ENCODE measurements at regions not wholly inside any gene's neighbourhood (a gene's known extent, or its start where the extent isn't known, plus 50 kb on each side); places are given as distances from the start of the nearest gene placed in this dataset.
"Not testable (repeated sequence)": the region's sequence is repeated elsewhere in the genome, so short reads cannot be mapped to it uniquely, and the experiment has no call there.

DNA sequence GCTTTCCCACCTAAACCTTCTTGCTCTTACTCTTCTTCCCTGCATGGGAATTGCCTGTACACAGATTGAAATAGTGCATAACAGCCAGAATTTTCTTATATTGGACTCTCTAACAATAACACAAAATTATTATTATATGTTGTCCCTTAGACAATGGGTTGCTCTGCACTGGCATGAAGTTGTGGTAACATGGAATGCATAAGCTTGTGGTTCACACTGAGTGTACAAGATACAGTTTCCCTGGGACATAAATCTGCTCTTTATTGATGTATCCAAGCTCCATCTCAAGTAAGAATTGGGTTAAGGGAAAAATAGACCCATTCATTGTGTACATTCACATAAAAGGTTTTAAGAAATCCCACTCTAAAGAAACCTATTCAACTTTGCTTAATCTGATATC is 114.4 kb upstream of the NTF3 start:
- ATAC-seq (no peak), DNase-seq (no peak)

DNA sequence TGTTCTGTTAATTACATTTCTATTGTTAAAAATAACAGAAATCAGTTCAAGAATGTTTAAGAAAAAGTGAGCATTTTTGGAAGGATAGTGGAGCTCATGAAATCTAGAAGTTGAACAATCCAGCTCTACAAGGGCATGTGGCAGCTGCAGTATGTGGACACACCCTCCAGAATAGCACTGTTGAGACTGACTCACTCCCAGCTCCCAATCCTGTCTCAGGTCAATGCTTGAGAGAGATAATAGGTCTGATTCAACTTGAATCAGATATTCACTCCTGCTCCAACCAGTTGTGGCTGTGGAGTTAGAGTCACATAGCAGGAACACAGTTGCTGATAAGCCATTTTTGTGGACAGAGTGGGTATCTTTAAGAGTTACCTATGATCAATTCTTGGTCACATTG is 113.0 kb upstream of the NTF3 start:
- DNase-seq, result no peak

DNA sequence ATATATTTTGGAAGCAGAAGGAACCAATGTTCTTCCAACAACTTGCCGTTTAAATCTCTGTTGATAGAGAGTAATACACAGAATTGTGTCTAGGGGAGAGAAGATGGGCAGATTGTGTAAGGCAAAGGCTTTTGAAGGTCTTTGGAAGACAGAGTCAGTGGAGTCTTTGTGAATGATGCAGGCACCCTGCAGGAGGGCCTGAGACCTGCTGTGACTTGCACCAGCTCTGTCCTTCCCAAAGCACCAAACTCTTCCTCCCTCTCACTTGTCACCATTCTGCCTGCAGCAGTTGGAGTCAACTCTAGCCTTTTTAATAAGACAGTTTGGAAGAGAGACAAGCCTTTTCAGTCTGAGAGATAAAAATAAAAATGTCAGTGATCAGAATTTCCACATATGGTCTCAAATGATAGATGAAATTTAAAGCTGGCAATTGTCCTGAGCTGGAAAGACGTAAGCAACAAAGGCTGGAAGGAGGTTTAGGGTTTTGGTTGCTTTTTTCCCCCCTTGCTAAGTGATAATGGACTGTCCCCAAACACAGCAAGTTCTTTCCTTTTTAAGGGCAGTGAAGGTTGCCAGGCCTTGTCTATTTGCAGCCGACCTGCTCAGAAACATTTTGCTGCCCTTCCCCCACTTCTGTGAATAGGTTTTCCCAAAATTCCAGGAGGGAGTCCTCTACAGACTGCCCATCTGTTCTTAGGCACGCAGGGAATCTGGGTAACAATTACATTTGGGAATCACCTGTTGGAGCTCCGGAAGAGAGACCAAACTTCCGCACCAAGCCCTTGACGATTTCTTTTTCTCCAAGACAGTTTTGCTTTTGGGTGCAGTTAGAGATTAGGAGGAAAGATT is 103.0 kb upstream of the NTF3 start:
- DNase-seq, result no peak

More for the DNA sequence above, 113.0 kb upstream of the NTF3 start:
- no peak for ATAC-seq

DNA sequence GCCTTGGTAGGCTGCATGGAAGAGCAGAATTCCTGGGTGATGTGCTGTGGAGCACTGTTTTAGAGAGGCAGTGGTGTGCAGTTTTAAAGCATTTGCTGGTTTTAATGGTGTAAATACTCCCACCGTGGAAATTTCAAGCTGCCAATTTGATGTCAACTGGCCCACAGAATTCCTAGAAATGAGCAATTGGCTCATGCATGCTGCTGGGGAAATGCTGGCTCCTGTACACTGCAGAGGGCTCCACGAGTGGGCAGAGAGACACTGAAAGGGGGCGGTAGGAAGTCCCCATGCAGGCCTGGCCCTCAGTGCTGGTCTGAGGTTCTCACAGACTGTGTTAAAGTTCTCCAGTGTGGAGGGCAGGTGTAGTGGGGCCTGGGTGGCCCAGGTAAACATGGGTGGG is 99.4 kb upstream of the NTF3 start:
- ATAC-seq, result no peak
- DNase-seq, result no peak

More for the DNA sequence above, 103.0 kb upstream of the NTF3 start:
- ATAC-seq, result no peak

- DNase-seq, result no peak
- ATAC-seq, result no peak
Observed at GRCh38 chr12:5333096-5333495, 98.8 kb upstream of the NTF3 start.

DNA sequence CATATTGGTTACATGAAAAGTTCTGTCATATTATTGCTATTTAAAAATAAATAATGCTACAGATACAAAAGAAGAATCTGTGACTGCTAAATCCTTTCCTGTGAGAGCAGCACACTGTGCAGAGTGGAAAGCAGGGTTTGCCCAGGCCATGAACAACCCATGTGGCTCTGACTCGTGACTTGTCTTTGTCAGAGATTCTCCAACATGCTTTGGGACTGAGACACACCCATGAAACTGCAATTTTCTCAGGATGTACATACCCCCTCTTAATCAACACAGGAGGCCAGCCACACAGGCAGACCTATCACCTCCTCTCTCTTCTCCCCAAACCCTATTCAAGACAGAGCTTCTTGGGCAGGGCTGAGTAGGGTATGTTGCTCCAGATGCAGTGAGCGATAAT is 96.8 kb upstream of the NTF3 start:
- ATAC-seq (no peak), DNase-seq (no peak)

DNA sequence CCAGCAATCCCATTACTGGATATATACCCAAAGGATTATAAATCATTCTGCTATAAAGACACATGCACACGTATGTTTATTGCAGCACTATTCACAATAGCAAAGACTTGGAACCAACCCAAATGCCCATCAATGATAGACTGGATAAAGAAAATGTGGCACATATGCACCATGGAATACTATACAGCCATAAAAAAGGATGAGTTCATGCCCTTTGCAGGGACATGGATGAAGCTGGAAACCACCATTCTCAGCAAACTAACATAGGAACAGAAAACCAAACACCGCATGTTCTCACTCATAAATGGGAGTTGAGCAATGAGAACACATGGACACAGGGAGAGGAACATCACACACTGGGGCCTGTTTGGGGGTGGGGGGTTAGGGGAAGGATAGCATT is 90.8 kb upstream of the NTF3 start:
- not testable (repeated sequence) for DNase-seq, ATAC-seq

- ATAC-seq (no peak), DNase-seq (no peak)
Observed at GRCh38 chr12:5343711-5344110, 88.2 kb upstream of the NTF3 start.

- DNase-seq (no peak), ATAC-seq (no peak)
Observed at GRCh38 chr12:5344131-5344530, 87.8 kb upstream of the NTF3 start.

DNA sequence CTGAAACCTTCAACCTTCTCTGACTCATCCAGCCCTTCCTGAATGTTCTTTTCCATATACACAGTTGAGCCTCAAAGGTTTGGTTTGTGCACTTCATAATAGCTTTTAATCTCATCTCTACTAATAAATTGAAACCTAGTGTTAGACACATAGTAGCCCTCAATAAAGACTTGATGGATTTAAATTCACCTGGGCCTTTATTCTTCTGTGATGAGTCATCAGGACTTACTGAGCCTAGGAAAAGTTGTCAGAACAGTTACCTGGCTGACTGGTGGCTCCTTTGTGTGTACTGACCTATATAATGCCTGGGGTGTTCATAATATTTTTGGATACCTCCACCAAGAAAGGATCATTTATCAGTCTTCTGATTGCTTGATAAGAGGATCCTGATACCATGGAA is 86.4 kb upstream of the NTF3 start:
- ATAC-seq, result no peak
- DNase-seq, result no peak

DNA sequence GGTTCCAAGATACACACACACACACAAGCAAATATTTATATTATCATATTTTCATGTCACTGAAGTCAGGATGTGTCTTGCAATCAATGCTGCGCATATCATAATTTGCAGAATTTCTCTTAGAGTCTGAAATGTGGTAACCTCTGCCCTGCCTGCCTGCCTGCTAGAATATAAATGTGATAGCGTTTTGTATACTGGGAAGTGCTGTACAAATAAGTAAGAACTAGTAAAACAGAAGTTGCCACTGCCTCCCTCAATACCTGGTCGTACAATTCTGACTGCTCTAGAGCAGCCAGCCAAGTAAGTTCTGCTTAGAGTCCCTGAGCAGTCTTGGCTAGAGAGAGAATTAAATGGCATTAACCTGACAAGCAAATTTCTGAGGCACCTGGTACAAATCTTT is 83.9 kb upstream of the NTF3 start:
- no peak for ATAC-seq
- no peak for DNase-seq

DNA sequence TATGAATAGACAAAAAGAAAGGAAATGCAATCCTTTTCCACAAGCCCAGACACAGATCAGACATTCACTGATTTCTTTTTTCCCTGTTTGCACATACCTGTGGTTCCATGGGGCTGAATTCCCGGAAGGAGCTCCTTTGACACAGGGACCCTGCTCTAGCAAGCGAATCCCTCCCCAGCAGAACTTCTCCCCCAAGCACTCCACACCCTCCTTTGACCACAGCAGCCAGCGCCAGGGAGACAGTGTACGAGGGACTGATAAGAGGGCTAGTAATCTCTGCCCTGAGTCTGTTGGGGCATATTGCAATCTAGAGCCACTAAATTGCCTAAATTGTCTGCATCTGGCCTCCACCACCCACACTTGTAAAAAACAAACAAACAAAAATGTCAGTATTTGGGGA is 83.4 kb upstream of the NTF3 start:
- DNase-seq, result no peak
- ATAC-seq, result no peak

DNA sequence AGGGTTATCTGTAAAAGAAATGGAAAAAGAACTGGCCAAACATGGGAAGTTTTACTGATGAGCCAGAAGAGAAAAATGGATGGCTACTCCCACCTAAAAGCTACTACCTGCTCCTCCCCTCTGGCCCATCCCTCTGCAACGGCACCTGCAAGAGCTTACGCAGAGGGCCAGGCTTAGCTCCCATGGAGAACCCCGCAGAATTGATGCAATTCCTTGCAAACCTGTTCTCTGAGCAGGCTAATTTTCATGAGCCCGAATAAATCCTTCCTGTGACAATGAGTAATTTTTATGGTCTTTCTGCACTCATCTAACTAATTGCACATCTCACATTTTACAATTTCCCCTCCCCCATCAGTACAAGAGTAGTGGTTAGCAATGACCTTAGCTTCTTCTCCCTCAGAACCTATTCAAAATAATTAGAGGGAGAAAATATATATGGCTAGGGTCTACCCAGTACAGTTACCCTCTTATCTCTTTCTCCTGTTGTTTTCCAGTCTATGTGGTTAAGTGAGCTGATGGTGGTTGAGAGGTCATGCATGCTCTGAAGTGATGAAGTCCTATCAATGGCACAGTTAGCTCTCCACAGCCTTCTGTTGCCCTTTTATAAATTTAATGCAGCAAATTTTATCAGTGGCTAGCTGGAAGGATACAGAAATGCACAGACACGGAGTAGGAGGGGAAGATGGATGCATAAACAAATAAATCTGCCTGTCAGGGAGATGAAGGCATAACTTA is 67.7 kb upstream of the NTF3 start:
- ATAC-seq (no peak), DNase-seq (no peak)

DNA sequence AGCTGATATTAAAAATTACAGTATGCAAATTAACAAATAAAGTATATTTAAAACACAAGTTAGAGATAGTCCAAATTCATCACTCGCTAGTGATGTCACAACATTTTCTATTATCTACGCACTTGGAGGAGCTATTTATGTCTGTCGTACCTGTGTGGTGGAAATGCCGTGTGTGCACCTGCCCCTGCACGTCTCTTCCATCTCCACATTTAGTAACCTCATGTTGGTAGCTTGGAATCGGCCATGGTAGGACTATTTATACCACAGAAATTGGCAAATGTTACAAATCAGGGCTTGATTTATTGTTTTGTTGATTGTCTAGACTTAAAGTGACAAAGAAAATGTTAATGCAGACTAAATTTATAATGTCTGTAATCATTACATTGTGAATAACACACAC is 62.6 kb upstream of the NTF3 start:
- ATAC-seq (no peak), DNase-seq (no peak)

DNA sequence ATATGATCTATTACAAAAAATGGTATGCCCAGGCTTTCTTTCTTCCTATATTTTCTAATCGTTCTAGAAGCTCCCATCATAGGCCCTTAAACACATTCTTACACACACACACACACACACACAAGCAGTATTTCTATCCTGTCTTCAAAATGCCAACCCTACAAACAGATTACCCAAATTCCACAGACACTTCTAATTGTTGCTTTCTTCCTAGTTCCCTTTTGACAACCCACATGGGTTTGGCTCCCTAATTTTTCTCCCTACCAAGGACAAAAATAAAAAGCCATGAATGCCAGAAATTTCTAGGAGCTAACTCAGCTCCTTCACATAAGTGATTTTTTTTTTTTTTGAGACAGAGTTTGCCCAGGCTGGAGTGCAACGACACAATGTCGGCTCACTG is 60.3 kb upstream of the NTF3 start:
- ATAC-seq (no peak), DNase-seq (no peak)

DNA sequence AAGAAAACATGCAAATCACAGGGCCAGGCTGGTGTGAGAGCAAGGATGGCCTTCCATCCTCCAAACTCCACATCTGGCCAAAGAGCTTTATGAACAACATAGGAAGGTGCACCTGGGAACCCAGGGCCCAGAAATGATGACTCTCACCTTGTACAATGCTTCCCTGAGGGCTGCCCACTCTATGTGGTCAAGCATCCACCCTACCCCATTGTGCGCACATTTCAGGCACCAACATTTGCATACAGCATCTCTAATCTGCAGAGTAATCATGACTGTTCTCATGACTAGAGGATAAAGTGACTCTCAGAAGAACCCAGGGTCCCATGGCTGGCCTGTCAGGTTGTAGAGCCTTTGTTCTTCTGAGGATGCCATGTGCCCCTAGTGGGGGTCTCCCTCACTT is 57.2 kb upstream of the NTF3 start:
- ATAC-seq (no peak), DNase-seq (no peak)

GRCh38 chr12:5375547-5376295 is 56.2 kb upstream of the NTF3 start:
- ATAC-seq (no peak), DNase-seq (no peak)

DNA sequence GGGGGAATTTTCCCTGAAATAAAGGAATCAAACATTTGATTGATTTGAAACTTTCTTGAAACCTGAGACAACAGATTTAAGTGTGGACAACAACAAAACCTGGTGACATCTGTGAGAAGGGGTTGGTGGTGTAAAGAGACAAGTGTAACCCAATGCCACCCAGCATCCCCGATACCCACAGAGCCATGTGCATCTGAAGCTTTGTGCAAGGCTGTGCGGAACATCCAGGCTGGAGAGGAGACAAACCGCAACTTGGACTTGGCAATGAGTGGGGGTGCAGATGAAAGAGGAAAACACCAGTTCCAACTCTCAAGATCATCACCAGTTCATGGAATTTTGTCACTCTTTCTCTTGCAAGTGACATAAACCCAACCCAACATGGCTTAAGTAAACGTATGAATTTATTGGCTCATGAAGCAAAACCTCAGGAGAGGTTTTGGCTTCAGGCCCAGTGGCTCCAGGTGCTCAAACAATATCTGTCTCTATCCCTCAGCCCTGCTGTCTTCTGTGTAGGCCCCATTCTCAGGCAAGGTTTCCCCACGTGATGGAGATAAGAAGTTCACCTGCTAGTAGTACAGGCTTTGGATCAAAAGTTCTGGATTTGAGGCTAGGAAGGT is 55.2 kb upstream of the NTF3 start:
- ATAC-seq (no peak), DNase-seq (no peak)

DNA sequence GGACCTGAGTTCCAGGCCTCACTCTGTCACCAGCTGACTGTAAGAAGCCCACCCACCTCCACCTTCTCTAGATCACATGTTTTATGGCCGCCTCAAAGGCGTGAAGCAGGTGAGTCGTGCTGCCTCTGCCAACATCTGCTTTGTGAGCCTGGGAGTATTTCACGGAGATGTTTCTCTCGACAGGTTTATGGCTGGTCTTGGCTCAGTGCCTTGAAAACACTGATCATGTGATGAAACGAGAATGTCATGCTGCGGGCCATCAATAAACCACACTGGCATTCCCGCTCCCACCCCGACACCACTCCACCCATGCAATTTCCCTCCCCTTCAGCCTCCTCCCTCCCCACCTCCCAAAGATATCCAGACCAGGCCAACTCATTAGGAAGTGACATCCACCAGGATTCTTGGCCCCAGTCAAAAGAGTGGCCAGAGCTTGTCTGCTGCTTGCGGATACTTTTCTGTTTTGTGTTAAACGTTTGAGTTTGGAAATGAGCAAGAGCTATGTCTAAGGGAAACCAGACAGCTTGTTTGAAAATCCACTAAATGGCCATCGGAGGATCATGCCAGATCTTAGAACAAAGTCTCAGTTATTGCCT is 53.8 kb upstream of the NTF3 start:
- ATAC-seq, result no peak

DNA sequence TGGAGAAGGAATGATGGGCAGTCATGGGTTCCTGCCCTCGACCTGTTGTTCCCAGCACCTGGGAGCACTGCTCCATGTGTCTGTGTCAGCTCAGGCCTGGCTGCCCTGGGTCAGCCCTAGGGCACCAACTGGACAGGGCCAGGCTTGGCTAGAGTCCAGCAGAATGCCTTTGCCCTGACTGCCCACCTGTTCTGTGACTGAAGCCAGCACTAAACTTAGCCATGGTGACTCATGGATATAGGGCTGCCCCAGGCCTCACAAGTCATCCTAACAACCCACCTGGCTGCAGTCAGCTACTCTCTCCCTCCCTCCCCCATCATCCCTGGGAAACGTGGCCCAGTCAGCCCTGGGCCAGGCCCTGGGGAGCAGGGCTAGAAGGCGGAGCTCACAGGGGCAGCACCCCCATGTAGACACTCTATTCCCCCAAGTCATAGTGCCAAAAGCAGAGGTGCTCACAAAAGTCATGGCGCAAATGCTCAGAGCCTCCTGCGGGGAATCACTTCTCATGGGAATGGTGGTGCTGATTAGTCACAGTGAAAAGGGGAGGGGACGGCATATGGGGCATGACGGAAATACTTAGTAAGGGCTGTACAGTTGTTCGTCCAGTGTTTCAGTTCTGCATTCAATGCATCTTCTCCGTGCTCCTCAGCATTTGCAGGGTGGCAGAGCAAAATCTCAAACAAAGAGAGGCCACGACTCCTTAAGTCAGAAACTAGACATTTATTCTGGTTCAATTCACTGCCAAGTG is 52.0 kb upstream of the NTF3 start:
- ATAC-seq (no peak), DNase-seq (no peak)

More for the DNA sequence above, 53.8 kb upstream of the NTF3 start:
- no peak for DNase-seq
